ENCODE measurements at regions not wholly inside any gene's neighbourhood (a gene's known extent, or its start where the extent isn't known, plus 50 kb on each side); places are given as distances from the start of the nearest gene placed in this dataset.

GRCh38 chr2:16181062-16181740, 240.9 kb downstream of the MYCN start:
- DNase-seq: no peak

DNA sequence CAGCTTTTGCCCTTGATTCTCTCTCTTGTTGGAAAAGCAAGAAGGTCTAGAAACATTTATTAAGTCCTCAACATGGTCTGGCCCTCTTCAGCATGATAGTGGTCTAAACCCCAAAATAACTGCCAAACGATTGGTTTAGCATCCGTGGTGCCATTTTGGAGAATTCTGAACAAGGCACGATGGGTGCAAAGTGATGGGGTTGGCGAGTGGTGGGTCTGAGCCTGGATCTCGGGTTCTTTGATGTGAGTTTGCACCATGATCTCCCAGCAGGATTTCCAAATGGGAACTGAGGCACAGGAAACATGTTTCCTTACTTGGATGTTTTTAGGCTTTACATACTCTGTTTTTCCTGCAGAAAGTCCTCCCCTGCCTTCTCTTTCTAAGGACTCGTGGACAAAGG, 240.3 kb downstream of the MYCN start:
- no peak for DNase-seq

DNA sequence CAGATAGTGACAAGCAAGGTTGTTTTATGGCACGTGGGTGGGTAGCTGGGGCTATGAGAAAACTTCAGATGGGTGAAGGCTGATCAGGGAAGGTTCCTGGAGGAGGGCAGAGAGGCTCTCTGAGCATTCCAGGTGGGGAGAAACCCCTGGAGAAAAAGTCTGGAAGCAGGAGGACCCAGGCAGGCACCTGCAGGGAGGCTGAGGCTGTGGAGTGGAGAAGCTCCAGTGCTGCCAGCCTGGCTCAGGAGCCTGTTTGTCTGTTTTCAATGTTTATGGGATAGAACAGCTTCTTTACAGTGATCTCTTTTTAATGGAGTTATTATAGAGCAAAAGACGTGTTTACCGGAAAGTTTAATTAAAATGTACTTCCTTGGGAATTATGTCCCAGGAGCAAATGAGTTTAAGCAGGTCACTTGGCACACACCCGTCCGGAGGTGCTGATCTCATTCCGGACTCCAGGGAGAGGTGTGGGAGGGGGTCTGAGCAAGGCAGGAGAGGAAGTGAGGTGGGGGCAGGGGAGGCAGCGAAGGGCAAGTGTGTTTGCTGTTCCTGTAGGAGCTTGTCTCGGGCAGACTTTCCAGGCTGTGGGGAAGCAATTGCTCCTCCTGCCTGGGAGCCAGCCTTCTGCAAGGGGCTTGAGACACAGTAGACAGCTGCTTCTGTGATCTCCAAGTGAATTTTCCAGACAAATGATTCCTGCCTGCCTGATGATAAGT, 239.5 kb downstream of the MYCN start:
- no peak for DNase-seq

DNA sequence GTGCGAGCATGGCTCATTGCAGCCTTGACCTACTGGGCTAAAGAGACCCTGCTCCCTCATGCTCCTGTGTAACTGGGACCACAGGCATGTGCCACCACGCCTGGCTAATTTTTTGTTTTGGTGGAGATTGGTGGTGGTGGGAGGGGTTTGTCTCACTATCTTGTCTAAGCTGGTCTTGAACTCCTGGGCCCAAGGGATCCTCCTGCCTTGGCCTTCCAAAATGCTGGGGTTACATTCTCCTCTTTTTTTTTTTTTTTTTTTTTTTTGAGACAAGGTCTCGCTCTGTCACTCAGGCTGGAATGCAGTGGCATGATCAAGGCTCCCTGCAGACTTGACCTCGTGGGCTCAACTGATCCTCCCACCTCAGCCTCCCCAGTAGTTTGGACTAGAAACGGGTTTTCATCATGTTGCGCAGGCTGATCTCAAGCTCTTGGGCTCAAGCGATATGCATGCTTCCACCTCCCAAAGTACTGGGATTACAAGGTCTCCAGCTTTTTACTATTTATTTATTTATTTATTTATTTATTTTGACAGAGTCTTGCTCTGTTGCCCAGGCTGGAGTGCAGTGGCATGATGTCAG, 238.3 kb downstream of the MYCN start:
- DNase-seq: no peak

GRCh38 chr2:16177671-16178180, 237.4 kb downstream of the MYCN start:
- DNase-seq: no peak

- DNase-seq: no peak
These were observed 236.7 kb downstream of the MYCN start for GRCh38 chr2:16176971-16177480.

DNA sequence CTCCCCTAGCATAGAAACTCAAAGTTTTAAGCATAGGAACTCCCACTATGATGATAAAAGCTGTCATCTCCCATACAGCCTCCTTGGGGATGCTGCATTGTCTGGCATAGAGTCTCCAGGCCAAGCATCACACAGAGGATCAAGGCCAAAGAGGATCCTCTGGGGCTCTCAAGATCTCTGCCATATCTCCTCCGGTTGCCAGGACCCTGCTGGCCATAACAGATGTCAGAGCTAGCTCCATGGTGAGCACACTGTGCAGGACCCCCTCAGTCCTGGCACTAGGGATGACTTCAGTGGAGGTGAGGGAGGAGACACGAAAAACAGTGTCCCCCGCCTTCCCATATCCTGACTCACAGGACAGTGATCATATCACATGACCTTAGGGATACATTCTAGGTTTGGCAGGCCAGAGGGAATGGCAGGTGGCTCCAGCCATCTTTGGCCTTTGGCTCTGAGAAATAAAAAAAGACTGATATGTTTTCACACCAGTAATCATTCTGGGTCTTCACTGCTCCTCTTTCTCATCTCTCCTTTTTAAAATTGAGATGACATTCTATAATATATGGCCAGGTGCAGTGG, 235.0 kb downstream of the MYCN start:
- no peak for DNase-seq

DNA sequence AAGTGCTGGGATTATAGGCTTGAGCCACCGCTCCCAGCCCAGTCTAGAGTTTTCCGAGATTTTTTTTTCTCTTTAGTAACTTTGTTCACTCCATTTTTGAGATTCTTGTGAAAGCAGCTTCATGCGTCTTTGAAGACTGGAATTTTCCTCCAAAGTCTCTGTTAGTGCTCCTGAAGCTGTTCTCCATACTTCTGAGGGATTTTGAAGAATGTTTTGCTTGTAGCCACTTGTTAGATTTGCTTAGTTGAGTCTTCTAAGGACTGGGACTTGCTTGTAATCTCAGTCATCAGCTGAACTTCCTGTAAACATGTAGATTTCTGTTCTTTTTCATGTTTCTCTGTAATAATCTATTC, 234.3 kb downstream of the MYCN start:
- no peak for DNase-seq

- no peak for DNase-seq
These were observed 233.7 kb downstream of the MYCN start for GRCh38 chr2:16173893-16174692.

DNA sequence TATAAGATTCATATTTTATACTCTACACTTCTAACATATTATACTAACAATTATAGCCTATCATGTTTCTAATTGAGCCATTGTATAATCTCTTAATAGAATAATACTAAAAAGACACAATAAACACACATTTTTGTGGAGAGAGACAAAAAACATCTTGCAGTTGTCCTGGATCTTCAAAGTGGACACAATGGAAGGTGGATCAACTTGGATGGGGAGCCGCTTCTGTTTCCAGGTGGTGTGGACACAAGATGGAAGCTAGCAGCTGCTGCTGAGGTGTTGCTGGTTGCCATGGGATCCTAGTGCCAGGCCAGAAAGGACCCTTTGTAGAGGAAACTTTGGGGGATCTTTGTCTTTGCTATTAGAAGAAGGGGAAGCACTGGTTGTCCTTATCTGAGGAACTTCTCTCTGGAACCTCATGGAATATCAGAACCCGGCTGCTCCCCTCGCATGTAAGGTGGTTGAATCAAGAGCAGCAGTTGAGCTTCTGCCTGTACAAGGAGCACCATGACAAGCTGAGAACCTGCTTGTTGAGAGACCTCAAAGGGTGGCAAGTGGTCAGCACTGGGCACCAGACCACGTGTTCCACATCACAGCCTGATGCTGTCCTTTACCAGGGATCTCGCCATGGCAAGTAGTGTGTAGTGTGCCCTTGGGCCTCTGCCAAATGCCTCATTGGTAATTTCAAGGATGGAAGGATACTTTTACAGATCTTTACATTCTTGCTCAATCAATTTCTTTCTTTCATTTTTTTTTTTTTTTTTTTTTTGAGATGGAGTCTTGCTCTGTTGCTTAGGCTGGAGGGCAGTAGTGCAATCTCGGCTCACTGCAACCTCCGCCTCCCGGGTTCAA, 232.2 kb downstream of the MYCN start:
- no peak for DNase-seq

DNA sequence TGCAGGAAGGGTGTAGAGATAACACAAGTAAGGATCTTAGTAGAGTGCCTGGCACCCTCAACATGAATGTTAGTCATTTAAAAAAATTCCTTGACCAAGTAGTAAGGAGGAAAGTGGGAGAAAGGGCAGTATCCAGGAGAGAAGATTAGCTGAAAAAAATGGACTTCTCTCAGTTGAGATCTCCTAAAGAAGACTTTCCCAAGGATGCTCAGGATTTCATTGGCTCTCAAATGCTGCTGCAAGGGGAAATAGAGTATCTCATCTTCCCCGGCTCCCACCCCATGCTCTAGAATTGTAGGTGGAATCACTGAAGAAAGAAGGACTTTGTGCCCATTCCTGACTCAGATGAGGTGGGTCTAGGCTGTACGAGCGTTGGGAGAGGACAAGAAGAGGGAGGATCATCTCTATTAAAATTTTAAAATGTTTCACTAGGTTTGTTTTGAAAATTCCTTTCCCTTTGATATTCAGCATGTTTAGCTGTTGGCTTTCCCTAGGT, 231.1 kb downstream of the MYCN start:
- DNase-seq: no peak

DNA sequence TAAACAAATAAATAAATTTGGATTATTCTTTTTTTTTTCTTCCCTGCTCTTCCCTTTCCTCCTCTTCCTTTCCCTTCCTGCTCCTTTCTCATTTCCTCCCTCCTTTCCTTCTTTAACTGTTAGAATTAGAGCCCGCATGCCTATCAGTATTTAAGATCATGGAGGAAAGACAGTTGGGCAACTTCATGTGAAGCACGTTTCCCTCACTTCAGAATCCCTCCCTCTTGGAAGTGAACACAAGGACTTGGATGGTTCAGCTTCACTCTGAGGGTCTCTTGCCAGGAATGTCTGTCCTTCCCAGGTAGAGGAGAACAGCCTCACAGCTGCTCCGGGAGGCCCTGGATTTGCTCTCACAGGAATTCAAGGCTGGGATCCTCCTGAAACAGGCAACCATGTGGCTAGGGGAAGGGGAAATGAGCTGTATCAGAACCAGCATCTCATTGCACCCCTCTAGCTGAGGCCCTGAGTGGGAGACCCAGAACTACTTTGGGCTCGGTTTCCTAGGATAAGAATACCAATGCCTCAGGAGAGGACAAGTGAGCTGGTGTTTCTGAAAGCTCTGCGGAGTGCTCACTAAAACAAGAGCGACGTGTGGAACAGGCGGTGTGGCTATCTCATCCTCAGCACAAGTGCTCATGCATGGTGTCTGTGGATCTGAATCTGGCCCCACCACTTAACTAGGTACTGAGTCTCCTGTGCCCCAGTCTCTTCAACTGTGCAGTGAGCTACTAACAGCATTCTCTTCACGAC, 230.5 kb downstream of the MYCN start:
- DNase-seq: no peak

- DNase-seq: no peak
These were observed 229.1 kb downstream of the MYCN start for GRCh38 chr2:16169381-16169960.

- no peak for DNase-seq
These were observed 228.3 kb downstream of the MYCN start for GRCh38 chr2:16168506-16169264.

- no peak for DNase-seq
These were observed 227.6 kb downstream of the MYCN start for GRCh38 chr2:16167870-16168426.

DNA sequence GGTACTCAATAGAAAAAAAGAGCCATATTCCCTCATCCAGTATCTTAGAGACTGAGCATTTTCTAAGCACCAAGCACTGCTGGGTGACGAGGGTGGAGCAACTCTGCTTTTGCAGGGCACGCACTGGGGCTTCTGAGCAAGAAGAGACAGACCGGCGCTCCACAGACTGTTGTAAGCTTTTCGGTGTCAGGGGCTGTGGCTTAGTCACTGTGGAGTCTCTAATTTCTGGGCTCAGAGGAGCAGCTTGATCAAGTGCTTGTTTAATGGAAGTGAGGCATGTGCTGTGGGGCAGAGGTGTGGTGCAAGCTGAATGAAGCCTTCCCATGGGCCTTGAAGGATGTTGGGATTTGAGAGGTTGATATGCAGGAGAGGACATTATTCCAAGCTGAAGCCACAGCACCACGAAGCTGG, 227.1 kb downstream of the MYCN start:
- DNase-seq: no peak

GRCh38 chr2:16166327-16166981, 226.1 kb downstream of the MYCN start:
- DNase-seq: no peak

DNA sequence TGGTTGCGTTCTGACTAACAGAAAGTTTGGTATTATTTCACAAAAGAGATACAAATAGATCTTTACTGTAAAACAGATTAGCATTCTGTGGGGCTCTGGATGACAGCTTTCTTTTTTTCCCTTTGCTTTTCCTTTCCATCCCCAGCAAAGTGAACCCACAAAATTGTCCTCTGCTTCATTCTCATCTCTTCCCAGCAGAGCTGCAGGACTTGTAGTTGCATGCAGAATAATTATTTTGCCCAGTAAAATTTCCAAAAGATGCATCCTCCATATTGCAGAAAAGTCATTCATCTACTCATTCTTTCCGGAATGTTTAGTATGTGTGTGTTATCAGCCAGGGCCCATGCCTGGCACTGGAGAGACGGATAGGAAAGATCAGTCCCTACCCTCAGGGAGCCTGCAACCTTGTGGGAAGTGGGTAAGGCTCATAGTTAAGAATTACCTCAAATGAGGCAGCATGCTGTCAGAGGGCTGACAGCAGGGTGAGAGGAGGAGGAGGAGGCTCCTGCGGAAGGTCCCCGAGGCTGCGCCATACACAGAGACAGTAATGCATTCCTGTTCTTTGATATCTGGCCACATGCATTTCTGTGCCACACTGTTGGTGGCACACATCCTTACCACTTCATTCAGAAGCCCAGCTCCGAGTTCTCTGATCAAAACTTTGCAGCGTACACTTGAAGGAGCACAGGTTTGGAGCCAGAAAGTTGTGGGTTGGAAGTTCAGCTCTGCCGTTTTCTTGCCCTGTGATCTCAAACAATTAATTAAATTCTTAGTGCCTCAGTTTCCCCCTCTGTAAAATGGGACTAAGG, 225.4 kb downstream of the MYCN start:
- no peak for DNase-seq
